ENCODE measurements at regions not wholly inside any gene's neighbourhood (a gene's known extent, or its start where the extent isn't known, plus 50 kb on each side); places are given as distances from the start of the nearest gene placed in this dataset.
"Not testable (repeated sequence)": the region's sequence is repeated elsewhere in the genome, so short reads cannot be mapped to it uniquely, and the experiment has no call there.

GRCh38 chr21:30104241-30104640 lies 62.4 kb downstream of the CLDN17 start:
- DNase-seq (ENCODE audit: low spot score): no peak

- no peak for DNase-seq (ENCODE audit: low spot score)
Measured at GRCh38 chr21:30102871-30103270, 63.7 kb downstream of the CLDN17 start.

DNA sequence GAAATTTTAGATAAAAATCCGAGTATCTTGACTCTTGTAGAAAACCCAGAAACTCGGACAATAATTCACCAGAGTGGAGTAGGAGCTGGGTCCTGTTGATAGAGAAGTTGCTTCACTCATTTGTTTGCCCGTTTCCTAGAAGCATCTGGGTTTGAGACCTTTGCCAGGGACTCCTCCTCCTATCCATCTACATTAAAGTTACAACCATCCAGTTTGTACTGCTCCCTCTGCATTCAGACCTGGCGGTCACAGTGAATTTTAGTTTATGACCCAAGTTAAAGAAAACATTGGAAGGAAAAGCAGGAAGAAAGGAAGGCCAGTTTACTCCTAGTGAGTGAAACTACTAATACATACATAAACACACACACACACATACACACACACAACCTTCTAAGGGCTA lies 64.6 kb downstream of the CLDN17 start:
- DNase-seq (ENCODE audit: low spot score): no peak

DNA sequence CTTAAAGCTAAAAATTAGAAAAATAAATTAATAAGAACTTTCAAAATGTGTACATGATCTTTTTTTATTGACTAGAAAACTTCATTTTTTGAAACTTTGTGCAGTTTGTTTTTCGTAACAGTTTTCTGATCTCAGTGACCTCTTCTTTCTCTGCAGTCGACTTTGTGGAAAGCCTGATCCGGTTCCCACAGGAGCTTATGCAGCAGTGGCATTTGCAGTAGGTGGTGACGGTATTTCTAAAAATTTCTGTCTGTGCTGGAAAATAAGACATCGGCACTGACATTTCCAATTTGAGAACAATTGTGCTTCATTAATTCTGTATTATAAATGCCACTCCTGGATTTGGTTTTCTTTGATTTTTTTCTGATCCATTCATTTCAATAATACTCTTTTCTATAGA lies 68.8 kb downstream of the CLDN17 start:
- DNase-seq (ENCODE audit: low spot score): no peak

GRCh38 chr21:30083225-30083945 lies 83.2 kb downstream of the CLDN17 start:
- DNase-seq (ENCODE audit: low spot score): no peak

DNA sequence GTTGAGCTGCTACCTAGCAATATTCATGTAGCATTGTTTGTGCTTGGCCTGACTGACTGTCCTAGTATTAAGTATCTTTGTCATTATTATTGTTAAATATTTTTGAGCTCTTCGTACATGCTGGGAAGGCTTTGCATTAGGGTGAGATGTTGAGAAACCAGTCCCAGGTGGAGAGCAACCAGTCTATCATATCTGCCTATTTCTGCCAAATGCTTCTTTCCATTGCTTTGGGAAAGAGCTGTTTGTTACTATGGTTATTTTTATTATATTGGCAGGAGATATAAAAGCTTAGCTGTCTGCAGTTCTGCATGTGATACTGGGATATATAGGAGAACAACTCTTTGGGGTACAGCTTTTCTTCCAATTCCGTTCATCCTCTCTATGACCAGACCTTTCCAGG lies 85.1 kb downstream of the CLDN17 start:
- DNase-seq (ENCODE audit: low spot score): no peak

- peak; percentile 30 for DNase-seq (ENCODE audit: low spot score)
Measured at GRCh38 chr21:30072496-30072895, 94.1 kb downstream of the CLDN17 start.

GRCh38 chr21:30058928-30059327 lies 107.7 kb downstream of the CLDN17 start:
- DNase-seq (ENCODE audit: low spot score): no peak

DNA sequence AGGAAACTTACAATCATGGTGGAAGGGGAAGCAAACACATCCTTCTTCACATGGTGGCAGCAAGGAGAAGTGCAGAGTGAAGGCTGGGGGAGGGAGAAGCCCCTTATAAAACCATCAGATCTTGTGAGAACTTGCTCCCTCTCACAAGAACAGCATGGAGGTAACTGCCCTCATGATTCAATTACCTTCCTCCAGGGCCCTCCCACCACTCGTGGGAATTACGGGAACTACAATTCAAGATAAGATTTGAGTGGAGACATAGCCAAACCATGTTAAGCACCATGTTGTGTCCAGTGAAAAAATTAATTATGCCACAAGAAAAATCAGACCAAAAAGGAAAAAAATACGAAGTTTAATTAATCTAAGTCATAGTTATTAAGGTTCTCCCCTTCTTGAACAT lies 109.5 kb downstream of the CLDN17 start:
- DNase-seq (ENCODE audit: low spot score): no peak

DNA sequence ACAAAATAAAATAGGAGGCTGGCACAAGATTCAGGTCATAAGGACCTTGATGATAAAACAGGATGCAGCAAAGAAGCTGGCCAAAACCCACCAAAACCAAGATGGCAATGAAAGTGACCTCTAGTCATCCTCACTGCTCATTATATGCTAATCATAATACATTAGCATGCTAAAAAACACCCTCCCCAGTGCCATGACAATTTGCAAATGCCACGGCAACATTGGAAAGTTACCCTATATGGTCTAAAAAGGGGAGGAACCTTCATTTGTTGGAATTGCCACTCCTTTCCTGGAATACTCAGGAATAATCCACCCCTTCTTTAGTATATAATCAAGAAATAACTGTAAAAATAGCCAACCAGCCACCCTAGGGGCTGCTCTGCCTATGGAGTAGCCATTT lies 108.8 kb upstream of the GRIK1 start:
- no peak for DNase-seq (ENCODE audit: low spot score)

- peak; percentile 51 for DNase-seq (ENCODE audit: low spot score)
Measured at GRCh38 chr21:30044447-30045064, 104.8 kb upstream of the GRIK1 start.

GRCh38 chr21:30042443-30042842 lies 102.6 kb upstream of the GRIK1 start:
- no peak for DNase-seq (ENCODE audit: low spot score)

- no peak for DNase-seq (ENCODE audit: low spot score)
Measured at GRCh38 chr21:30033441-30033840, 93.6 kb upstream of the GRIK1 start.

DNA sequence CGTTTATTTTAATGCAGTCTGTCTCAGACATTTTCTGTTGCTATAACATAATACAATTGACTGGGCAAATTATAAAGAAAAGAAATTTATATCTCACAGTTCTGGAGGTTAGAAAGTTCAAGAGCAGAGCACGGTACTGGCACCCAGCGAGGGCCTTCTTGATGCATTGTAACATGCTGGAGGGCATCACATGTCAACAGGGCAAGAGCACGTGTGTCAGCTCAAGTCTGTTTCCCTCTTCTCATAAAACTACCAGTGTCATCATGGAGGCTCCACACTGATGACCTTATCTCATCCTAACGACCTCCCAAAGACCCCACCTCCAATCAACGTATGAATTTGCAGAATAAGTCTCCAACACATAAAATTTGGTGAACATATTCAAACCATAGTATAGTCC lies 90.6 kb upstream of the GRIK1 start:
- DNase-seq (ENCODE audit: low spot score): no peak

DNA sequence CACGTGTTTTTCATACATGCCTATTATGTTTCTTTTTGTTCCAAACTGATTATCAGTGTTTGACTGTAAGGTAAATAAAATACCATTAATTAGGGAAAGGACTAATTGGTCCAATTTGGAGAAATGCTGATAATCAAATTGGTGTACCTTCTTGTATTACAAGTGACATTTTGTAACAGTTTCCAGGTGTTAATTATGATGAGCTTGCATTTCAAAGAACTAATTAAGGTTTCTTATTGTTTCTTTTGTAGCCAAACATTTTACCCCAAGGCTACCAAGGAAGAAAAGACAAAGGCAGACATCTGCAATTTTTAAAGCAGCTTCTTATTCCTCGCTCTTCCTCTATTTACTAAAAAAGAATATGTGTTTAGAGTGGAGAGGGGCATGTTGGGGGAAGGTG lies 88.7 kb upstream of the GRIK1 start:
- no peak for DNase-seq (ENCODE audit: low spot score)

GRCh38 chr21:30027986-30028385 lies 88.2 kb upstream of the GRIK1 start:
- no peak for DNase-seq (ENCODE audit: low spot score)

- not testable (repeated sequence) for DNase-seq (ENCODE audit: low spot score)
Measured at GRCh38 chr21:30023056-30023455, 83.3 kb upstream of the GRIK1 start.

DNA sequence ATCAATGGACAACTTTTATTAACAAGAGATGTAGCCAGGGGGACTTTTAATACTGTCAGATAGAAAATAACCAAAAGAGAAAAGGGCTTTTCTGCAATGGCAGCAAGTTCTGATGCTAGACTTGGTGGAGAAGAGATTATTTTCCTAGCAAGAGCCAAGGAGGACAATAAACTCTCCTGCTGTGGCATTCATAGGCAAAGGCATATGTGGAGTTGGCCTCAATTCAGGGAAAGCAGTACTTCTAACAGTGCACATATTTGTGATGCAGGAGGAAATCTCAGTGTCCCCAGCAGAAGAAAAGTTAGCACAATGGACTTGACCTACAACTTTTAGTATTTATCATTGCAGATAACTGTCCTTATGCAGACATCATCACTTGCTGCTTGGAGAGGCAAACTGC lies 75.1 kb upstream of the GRIK1 start:
- DNase-seq (ENCODE audit: low spot score): no peak

GRCh38 chr21:29991624-29992023 lies 51.8 kb upstream of the GRIK1 start:
- DNase-seq (ENCODE audit: low spot score): no peak

GRCh38 chr21:29989634-29990234 lies 49.9 kb upstream of the GRIK1 start:
- DNase-seq (ENCODE audit: low spot score): no peak

Measured in HT-29 (cell line).